Mesenchymal stem cell (in vitro differentiated cells and primary cell): ENCODE measurements at regions not wholly inside any gene's neighbourhood (a gene's known extent, or its start where the extent isn't known, plus 50 kb on each side); places are given as distances from the start of the nearest gene placed in this dataset.

Source experiments
- DNase-seq: peaks from one replicate; pipeline ENCODE4 v3.0.0-alpha.2; 2013
- H2AFZ ChIP-seq: one replicate; pipeline ENCODE4 v1.6.1; 2013; ENCODE audit warnings: low read depth, mild to moderate bottlenecking, control low read depth, inconsistent platforms, low read length, moderate library complexity
- H2AK5ac ChIP-seq: 2 replicates; pipeline ENCODE4 v1.6.1; 2013; ENCODE audit warnings: low read length, moderate library complexity, mild to moderate bottlenecking, inconsistent platforms; ENCODE audit not compliant: severe bottlenecking
- H2BK120ac ChIP-seq: one replicate; pipeline ENCODE4 v1.6.1; 2013; ENCODE audit warnings: low read depth, mild to moderate bottlenecking, inconsistent platforms, low read length, moderate library complexity
- H2BK12ac ChIP-seq, 2 experiments: one replicate each; pipeline ENCODE4 v1.6.1; 2013; ENCODE audit warnings: inconsistent platforms in 2 of 2, low read length in 2 of 2, mild to moderate bottlenecking in 2 of 2, moderate library complexity in 2 of 2, control low read depth in 1 of 2
- H2BK15ac ChIP-seq: one replicate; pipeline ENCODE4 v1.6.1; 2013; ENCODE audit warnings: mild to moderate bottlenecking, low read depth, inconsistent platforms; ENCODE audit not compliant: poor library complexity, severe bottlenecking
- H2BK5ac ChIP-seq: 2 replicates; pipeline ENCODE4 v1.6.1; 2013; ENCODE audit warnings: low read depth, mild to moderate bottlenecking, low read length, control low read depth, inconsistent platforms; ENCODE audit not compliant: poor library complexity, severe bottlenecking
- H3K14ac ChIP-seq, 2 experiments: one replicate each; pipeline ENCODE4 v1.6.1; 2013; ENCODE audit warnings: inconsistent platforms in 2 of 2, low read length in 2 of 2, control low read depth in 1 of 2, mild to moderate bottlenecking in 1 of 2, moderate library complexity in 1 of 2
- H3K18ac ChIP-seq, 2 experiments: one replicate each; pipeline ENCODE4 v1.6.1; 2013; ENCODE audit warnings: inconsistent platforms in 2 of 2, low read length in 2 of 2, control low read depth in 1 of 2, low read depth in 1 of 2, mild to moderate bottlenecking in 1 of 2
- H3K23ac ChIP-seq, 2 experiments: one replicate each; pipeline ENCODE4 v1.6.1; 2013; ENCODE audit warnings: inconsistent platforms in 2 of 2, low read length in 2 of 2, mild to moderate bottlenecking in 2 of 2, moderate library complexity in 2 of 2, control low read depth in 1 of 2
- H3K27ac ChIP-seq: 2 replicates; pipeline ENCODE4 v1.5.1; 2013; ENCODE audit warnings: mild to moderate bottlenecking, moderate library complexity, low read length, control low read depth, inconsistent platforms; ENCODE audit not compliant: poor library complexity, severe bottlenecking
- H3K27me3 ChIP-seq, 2 experiments: 2 replicates each; pipeline versions ENCODE4 v1.6.1 to v1.7.0; 2013; ENCODE audit warnings: low read length in 2 of 2, mild to moderate bottlenecking in 2 of 2, moderate library complexity in 2 of 2, control low read depth in 1 of 2, inconsistent platforms in 1 of 2; ENCODE audit not compliant: control insufficient read depth in 1 of 2, insufficient read depth in 1 of 2
- H3K36me3 ChIP-seq, 2 experiments: 2 replicates each; pipeline versions ENCODE4 v1.6.1 to v1.7.0; 2013; ENCODE audit warnings: low read length in 2 of 2, control low read depth in 1 of 2, inconsistent platforms in 1 of 2, low read depth in 1 of 2, mild to moderate bottlenecking in 1 of 2; ENCODE audit not compliant: insufficient read depth in 2 of 2, control insufficient read depth in 1 of 2
- H3K4ac ChIP-seq, 2 experiments: one replicate each; pipeline ENCODE4 v1.6.1; 2013; ENCODE audit warnings: inconsistent platforms in 2 of 2, low read length in 2 of 2, mild to moderate bottlenecking in 2 of 2, moderate library complexity in 2 of 2, control low read depth in 1 of 2, low read depth in 1 of 2
- H3K4me1 ChIP-seq: 2 replicates; pipeline ENCODE4 v1.6.1; 2013; ENCODE audit warnings: low read depth, low read length, control low read depth; ENCODE audit not compliant: control insufficient read depth, insufficient read depth
- H3K4me2 ChIP-seq: 2 replicates; pipeline ENCODE4 v1.6.1; 2013; ENCODE audit warnings: low read length, mild to moderate bottlenecking, inconsistent platforms; ENCODE audit not compliant: poor library complexity, severe bottlenecking
- H3K4me3 ChIP-seq, 2 experiments: 2 replicates each; pipeline versions ENCODE4 v1.5.1 to v1.7.0; 2013; ENCODE audit warnings: low read length in 2 of 2, mild to moderate bottlenecking in 2 of 2, control low read depth in 1 of 2, low read depth in 1 of 2; ENCODE audit not compliant: insufficient read depth in 1 of 2
- H3K79me1 ChIP-seq: replicated peaks from 2 replicates; pipeline ENCODE4 v1.6.1; 2013; ENCODE audit warnings: mild to moderate bottlenecking, control low read depth, low read length, inconsistent platforms; ENCODE audit not compliant: poor library complexity, severe bottlenecking
- H3K9ac ChIP-seq: 2 replicates; pipeline ENCODE4 v1.7.0; 2013; ENCODE audit warnings: mild to moderate bottlenecking, low read length, moderate library complexity
- H3K9me3 ChIP-seq: 2 replicates; pipeline ENCODE4 v1.7.0; 2013; ENCODE audit warnings: mild to moderate bottlenecking, low read length; ENCODE audit not compliant: control insufficient read depth
- H4K8ac ChIP-seq: one replicate; pipeline ENCODE4 v1.6.1; 2013; ENCODE audit warnings: inconsistent platforms, mild to moderate bottlenecking, low read length, moderate library complexity
- H4K91ac ChIP-seq: one replicate; pipeline ENCODE4 v1.6.1; 2013; ENCODE audit warnings: mild to moderate bottlenecking, low read length, inconsistent platforms
- WGBS: methylation state at CpG from one replicate; pipeline ENCODE4 v1.1.7; 2013; ENCODE audit warnings: mixed read lengths; 5-methylcytosine and 5-hydroxymethylcytosine counted together

DNA sequence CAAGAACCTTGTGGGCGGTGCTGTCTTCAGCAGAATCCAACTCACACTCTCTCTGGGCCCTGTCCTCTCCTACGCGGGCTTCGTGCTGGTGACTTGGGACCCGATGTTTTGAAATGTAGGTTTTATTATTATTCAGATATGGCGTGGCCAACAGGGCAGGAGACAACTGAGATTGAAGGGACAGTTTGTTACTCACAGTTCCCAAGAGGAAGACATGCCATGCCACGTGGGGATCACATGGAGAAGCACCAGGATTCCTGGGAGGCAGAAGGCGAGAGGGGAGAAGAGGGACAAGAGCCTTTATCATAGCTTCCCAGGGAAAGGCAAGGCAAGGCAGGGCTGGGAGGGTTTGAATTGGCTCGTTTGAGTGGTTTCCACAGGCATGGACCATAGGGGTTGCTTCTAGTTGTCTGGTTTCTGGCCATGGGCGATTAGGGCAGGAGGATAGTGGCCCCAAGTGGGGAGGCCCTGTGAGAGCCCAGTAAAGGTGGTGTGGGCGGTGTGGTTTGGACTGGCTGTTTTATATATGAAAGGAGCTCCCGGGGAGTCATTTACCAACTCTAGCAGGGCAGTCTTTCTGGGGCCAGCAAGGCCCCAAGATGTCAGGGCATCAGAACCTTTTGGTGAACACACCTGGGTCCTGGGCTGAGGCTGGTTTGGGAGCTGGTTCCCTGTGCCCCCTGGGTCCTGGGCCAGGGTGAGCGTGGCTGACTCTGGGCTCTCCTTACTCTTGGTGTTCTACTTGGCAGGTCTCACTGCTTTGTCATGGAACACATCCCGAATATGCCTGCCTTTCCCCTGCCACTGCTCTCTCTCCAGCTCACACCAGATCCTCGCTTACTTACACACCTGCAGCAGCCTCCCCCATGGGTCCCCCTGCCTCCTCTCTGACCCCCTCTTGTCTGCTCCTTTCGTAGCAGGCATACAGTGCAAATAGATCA, 94.0 kb upstream of the ZNF536 start:
- DNase-seq = no peak
- Histone ChIP-seq H3K36me3 (no peaks in the 10 kb centered on the region), H2BK15ac (no peak overlapping the region), H3K4ac (no peak overlapping the region), H4K8ac (no peak overlapping the region), H3K4me3 (no peak overlapping the region), H3K4me1 (no peaks in the 10 kb centered on the region), H3K18ac (no peak overlapping the region), H2AK5ac (no peak overlapping the region), H3K9me3 (no peaks in the 10 kb centered on the region), H2BK5ac (no peak overlapping the region), H2AFZ (no peak overlapping the region), H3K79me1 (no peaks in the 10 kb centered on the region), H3K27me3 (no peaks in the 10 kb centered on the region), H2BK12ac (no peak overlapping the region), H3K27ac (no peak overlapping the region), H2BK120ac (no peak overlapping the region), H4K91ac (no peak overlapping the region), H3K14ac (no peak overlapping the region), H3K9ac (no peak overlapping the region), H3K4me2 (no peak overlapping the region), H3K23ac (no peak overlapping the region)
- 66% methylated on average over 15 of the region's 16 CpGs for WGBS

DNA sequence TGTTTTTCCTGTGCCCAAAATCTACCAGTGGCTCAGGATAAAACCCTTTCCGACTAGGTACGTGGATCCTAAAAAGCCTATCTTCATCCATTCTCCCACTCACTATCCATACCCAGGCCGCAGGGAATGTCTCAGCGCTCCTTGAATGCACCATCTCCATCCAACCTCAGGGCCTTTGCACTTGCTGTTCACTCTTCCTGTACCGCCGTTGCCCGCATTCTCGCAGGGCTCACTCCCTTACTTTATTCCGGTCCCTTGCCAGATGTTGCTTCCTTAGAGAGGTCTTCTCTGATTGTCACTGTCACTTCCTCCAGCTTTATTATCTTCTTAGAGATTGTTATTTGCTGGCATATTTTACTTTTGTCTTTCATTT, 93.3 kb upstream of the ZNF536 start:
- Histone ChIP-seq H2AFZ (no peak overlapping the region), H2BK120ac (no peak overlapping the region), H3K27ac (no peak overlapping the region), H3K79me1 (no peaks in the 10 kb centered on the region), H2BK5ac (no peak overlapping the region), H3K36me3 (no peaks in the 10 kb centered on the region), H3K4me1 (no peaks in the 10 kb centered on the region), H3K23ac (no peak overlapping the region), H3K18ac (no peak overlapping the region), H4K91ac (no peak overlapping the region), H3K14ac (no peak overlapping the region), H3K4ac (no peak overlapping the region), H2BK15ac (no peak overlapping the region), H2BK12ac (no peak overlapping the region), H3K27me3 (no peaks in the 10 kb centered on the region), H4K8ac (no peak overlapping the region), H2AK5ac (no peak overlapping the region), H3K9me3 (no peaks in the 10 kb centered on the region), H3K4me3 (no peak overlapping the region), H3K4me2 (no peak overlapping the region), H3K9ac (no peak overlapping the region)
- WGBS = 92% methylated on average over 8 of the region's 9 CpGs
- DNase-seq = no peak

DNA sequence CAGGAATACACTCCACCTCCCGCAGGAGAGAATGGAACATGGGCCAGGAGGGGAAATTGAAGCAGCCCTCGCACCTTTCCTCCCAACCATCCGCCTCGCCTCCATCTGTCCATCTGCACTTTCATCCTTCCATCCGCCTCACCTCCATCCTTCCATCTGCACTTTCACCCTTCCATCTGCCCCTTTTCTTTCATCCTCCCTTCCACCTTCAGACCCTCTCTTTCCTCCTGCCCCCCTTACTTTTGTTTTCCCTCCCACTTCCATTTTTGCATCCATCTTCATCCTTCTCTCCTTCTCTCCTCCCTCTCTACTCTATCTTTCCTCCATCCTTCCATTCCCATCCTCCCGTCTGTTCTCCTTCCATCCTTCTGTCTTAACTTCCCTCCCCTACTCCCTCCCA, 92.2 kb upstream of the ZNF536 start:
- no peak overlapping the region for H2BK5ac ChIP-seq
- H3K9ac ChIP-seq = no peak overlapping the region
- no peak overlapping the region for H3K14ac ChIP-seq
- H3K4ac ChIP-seq = no peak overlapping the region
- no peak overlapping the region for H3K18ac ChIP-seq
- H3K79me1 ChIP-seq = no peaks in the 10 kb centered on the region
- no peaks in the 10 kb centered on the region for H3K9me3 ChIP-seq
- no peak overlapping the region for H3K27ac ChIP-seq
- no peak overlapping the region for H2AFZ ChIP-seq
- WGBS = 65% methylated on average over 6 of the region's 6 CpGs
- H2BK15ac ChIP-seq = no peak overlapping the region
- H2BK12ac ChIP-seq = no peak overlapping the region
- H2BK120ac ChIP-seq = no peak overlapping the region
- H3K4me2 ChIP-seq = no peak overlapping the region
- H4K91ac ChIP-seq = no peak overlapping the region
- H2AK5ac ChIP-seq = no peak overlapping the region
- H4K8ac ChIP-seq = no peak overlapping the region
- H3K4me3 ChIP-seq = no peak overlapping the region
- no peaks in the 10 kb centered on the region for H3K27me3 ChIP-seq
- no peak for DNase-seq
- no peak overlapping the region for H3K23ac ChIP-seq
- no peaks in the 10 kb centered on the region for H3K4me1 ChIP-seq
- H3K36me3 ChIP-seq = no peaks in the 10 kb centered on the region

DNA sequence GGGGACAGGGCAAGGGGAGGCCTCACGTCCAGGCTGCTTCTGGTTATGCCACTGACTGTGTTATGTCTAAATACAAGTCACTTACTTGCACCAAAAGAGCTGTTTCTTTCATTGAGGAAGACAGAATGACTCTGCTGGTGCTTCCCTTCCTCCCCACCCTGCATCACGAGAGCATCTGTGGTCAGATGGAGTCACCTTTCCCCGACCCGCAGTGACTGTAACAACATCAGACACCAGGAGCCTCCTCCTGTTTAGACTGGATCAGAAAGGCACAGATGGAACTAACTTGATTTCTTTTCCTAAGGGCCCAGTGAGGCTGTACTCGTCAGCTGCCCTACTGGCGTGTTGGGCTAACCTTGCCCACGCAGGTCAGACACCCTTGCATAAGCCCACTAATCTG, 90.3 kb upstream of the ZNF536 start:
- Histone ChIP-seq H3K79me1 (no peaks in the 10 kb centered on the region), H3K4me3 (no peak overlapping the region)

More for the DNA sequence above, 90.3 kb upstream of the ZNF536 start:
- Histone ChIP-seq H3K4me2 (no peak overlapping the region), H3K36me3 (no peaks in the 10 kb centered on the region), H3K14ac (no peak overlapping the region), H2BK5ac (no peak overlapping the region), H3K27ac (no peak overlapping the region), H2AK5ac (no peak overlapping the region), H3K27me3 (no peaks in the 10 kb centered on the region), H3K18ac (no peak overlapping the region), H2BK120ac (no peak overlapping the region), H3K9me3 (no peaks in the 10 kb centered on the region), H2AFZ (no peak overlapping the region), H3K4me1 (no peaks in the 10 kb centered on the region), H2BK15ac (no peak overlapping the region), H4K91ac (no peak overlapping the region), H3K9ac (no peak overlapping the region), H2BK12ac (no peak overlapping the region), H3K4ac (no peak overlapping the region), H4K8ac (no peak overlapping the region), H3K23ac (no peak overlapping the region)
- 84% methylated on average over 7 of the region's 7 CpGs for WGBS
- DNase-seq = no peak
